NT2/D1 (cell line): ENCODE measurements at regions not wholly inside any gene's neighbourhood (a gene's known extent, or its start where the extent isn't known, plus 50 kb on each side); places are given as distances from the start of the nearest gene placed in this dataset.

Experiments
- DNase-seq: peaks from one replicate; pipeline ENCODE4 v3.0.0-alpha.2; 2011; ENCODE audit warnings: low read depth, low spot score
- H3K27me3 ChIP-seq: 2 replicates; pipeline ENCODE4 v1.6.0; 2011; ENCODE audit warnings: mild to moderate bottlenecking; ENCODE audit not compliant: insufficient read length, insufficient read depth
- H3K36me3 ChIP-seq: 2 replicates; pipeline ENCODE4 v1.6.1; 2011; ENCODE audit warnings: mild to moderate bottlenecking, low read length, mixed read lengths; ENCODE audit not compliant: insufficient read depth, insufficient read length
- H3K4me1 ChIP-seq: 2 replicates; pipeline ENCODE4 v1.5.1; 2011; ENCODE audit not compliant: insufficient read depth, insufficient read length
- H3K4me3 ChIP-seq: 2 replicates; pipeline ENCODE4 v1.5.1; 2011; ENCODE audit warnings: low read depth; ENCODE audit not compliant: insufficient read length
- H3K9ac ChIP-seq: 2 replicates; pipeline ENCODE4 v1.6.0; 2011; ENCODE audit warnings: low read depth; ENCODE audit not compliant: insufficient read length
- H3K9me3 ChIP-seq: 2 replicates; pipeline ENCODE4 v1.5.1; 2011; ENCODE audit warnings: mild to moderate bottlenecking, low read length; ENCODE audit not compliant: insufficient read depth
- SUZ12 ChIP-seq: IDR thresholded peaks from 2 replicates; pipeline ENCODE4 v1.6.1; 2011; ENCODE audit not compliant: insufficient read length, insufficient read depth; ENCODE audit errors: extremely low read depth
- YY1 ChIP-seq: IDR thresholded peaks from 2 replicates; pipeline ENCODE4 v1.6.1; 2011; ENCODE audit not compliant: insufficient read length, insufficient read depth
- ZNF274 ChIP-seq: IDR thresholded peaks from 2 replicates; pipeline ENCODE4 v1.6.1; 2011; ENCODE audit warnings: mild to moderate bottlenecking, low read depth, low read length

DNA sequence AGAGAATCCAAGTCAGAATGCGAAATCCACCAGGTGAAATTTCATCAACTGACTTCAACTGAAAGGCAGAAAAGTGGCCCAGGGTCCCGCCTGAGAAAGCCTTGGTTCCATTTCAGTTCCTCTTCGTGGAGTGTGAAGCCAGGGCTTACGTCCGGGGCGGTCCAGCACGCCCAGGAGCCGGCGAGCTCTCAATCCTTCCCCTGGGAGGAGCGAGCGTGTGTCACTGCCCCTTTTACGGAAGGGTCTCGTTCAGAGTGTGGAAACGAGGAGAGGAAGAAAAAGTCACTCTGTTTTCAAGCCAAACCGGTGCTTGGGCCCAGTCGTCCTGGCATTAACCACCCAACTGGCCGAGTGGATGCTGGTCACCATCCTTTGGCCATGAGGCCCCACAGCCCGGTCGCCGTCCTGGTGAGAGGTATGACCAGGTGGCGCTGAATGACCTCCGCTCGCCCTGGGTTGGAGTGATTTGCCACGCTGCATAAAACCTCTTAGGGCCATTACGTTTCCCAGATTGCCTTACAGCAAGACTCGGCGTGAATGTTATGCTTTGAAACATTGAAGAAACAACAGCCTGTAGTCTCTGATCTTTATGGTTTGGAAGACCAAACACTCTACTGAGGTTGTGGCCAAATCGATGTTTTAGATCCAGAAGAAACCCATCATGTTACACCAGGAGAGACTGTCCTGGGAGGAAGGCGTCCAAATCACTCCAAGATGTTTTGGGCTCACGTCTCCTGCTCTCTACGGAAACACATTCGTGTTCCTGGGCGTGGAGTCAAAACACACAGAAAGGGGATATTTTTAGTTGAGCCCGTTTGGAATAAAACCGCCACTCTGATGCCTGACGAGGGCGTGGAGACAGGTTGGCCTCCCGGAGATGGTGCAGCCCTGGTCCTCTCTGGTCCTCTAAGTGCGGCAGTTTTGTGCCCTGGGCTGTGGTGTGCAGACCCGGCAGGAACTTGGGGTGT is 93.6 kb upstream of the ACTRT2 start:
- Histone ChIP-seq H3K9me3 (no peaks in the 10 kb centered on the region), H3K4me1 (peaks cover 2% of the 10 kb centered on the region), H3K27me3 (no peaks in the 10 kb centered on the region), H3K36me3 (no peaks in the 10 kb centered on the region), H3K9ac (no peak overlapping the region), H3K4me3 (no peak overlapping the region)
- no peak for DNase-seq
- TF ChIP-seq SUZ12 (no peak), ZNF274 (no peak)

DNA sequence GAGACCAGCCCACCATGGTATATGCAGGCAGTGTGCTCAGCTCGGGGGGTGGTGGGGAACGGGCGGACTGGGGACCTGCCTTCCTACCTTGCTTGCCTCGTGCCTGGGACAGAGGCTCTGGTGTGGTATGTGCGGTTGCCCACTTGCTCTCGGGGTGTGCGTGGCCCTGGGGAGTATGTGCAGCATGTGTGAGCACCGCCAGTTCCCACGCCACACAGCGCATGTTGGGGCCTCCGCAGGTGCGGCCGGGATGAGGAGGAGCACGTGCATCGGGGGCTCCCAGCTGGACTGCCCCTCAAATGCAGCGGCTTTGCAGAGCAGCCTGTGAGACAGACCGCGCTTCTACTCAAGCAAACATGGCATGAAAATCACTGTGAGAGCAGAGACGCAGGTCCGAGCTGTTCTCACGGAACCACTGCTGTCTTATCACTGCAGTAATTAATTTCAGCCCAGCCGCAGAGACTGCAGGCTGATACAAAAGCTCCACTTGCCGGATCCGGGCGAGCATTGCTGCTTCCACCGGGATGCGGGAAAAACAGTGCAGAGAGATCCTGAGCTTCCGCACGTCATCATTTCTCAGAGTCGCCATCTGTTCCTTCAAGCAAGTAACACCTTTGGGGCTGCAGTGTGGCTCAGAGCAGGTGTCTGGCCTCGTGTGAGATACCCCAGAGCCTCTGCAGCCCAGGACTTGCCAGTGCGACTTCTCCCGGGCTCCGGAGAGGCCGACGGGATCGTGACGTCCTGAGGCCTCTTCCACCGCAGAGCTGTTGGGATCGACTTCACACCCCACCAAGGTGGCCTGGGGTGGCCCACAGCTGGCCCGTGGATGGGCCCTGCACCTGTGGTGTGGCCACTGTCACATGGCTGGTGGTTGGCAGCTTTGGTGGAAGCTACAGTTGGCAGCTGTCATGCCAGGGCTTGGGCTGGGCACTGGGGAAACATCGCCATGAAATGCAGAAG is 92.6 kb upstream of the ACTRT2 start:
- H3K9ac ChIP-seq, result no peak overlapping the region
- no peak for DNase-seq
- TF ChIP-seq SUZ12 (no peak), YY1 (no peak), ZNF274 (no peak)
- no peaks in the 10 kb centered on the region for H3K9me3 ChIP-seq
- peaks cover 2% of the 10 kb centered on the region for H3K4me1 ChIP-seq
- no peaks in the 10 kb centered on the region for H3K36me3 ChIP-seq
- H3K4me3 ChIP-seq, result no peak overlapping the region
- H3K27me3 ChIP-seq, result no peaks in the 10 kb centered on the region

DNA sequence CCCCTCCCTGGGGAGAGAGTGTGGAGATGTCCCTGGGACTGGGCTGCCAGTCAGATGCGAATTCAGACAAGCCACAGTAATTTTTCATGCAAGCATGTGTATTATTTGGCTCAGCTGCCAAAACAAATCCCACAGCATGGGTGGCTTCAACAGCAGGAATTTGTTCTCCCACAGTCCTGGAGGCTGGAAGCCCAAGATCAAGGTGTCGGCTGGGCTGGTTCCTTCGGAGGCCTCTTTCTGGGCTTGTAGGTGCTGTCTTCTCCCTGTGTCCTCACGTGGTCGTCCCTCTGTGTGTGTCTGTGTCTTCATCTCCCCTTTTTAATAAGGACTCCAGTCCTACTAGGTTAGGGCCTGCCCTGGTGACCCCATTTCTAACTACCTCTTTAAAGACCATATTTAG is 91.9 kb upstream of the ACTRT2 start:
- H3K27me3 ChIP-seq, result no peaks in the 10 kb centered on the region

DNA sequence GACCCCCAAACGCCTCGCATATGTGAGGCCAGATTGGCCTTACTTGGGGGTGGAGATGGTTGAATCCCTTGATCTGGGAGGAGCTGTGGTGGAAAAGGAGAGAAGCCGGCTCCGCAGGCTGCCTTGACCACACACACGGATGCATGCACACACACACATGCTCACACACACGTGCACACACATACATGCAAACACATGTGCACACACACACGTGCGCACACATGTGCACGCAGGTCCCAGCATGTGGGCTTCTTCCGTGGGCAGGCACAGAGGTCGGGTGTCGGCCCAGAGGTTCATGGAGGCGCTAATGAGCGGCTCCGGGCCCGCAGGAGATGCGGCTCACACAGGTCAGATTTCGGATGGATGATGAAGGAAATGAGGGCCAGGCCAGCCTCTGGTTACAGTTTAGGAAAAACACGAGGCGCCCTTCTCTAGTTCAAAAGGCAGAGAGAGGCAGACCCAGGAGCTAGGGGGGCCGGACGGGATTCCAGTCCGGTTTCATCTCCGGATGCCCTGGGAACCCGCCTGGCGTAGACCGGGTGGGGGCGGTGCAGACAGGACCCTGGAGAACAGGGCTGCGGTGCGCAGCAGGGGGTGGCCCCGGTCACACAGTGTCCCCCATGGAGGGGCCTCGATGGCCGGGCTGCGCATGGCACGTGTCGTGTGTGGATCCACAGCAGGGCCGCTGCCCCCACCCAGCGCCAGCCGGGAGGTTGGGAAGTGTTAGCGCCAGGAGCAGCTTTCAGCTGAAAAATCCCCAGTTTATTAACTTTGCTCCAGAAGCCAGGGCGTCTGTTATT is 91.1 kb upstream of the ACTRT2 start:
- Histone ChIP-seq H3K27me3 (no peaks in the 10 kb centered on the region), H3K4me3 (no peak overlapping the region), H3K4me1 (peaks cover 5% of the 10 kb centered on the region), H3K9me3 (no peaks in the 10 kb centered on the region), H3K9ac (no peak overlapping the region), H3K36me3 (no peaks in the 10 kb centered on the region)
- DNase-seq, result no peak
- TF ChIP-seq YY1, result no peak
- TF ChIP-seq SUZ12, result no peak
- no peak for TF ChIP-seq ZNF274

More for the DNA sequence above, 91.9 kb upstream of the ACTRT2 start:
- no peaks in the 10 kb centered on the region for H3K9me3 ChIP-seq
- TF ChIP-seq YY1 (no peak), ZNF274 (no peak), SUZ12 (no peak)
- no peaks in the 10 kb centered on the region for H3K36me3 ChIP-seq
- H3K9ac ChIP-seq, result no peak overlapping the region
- no peak overlapping the region for H3K4me3 ChIP-seq
- H3K4me1 ChIP-seq, result peaks cover 2% of the 10 kb centered on the region
- no peak for DNase-seq

DNA sequence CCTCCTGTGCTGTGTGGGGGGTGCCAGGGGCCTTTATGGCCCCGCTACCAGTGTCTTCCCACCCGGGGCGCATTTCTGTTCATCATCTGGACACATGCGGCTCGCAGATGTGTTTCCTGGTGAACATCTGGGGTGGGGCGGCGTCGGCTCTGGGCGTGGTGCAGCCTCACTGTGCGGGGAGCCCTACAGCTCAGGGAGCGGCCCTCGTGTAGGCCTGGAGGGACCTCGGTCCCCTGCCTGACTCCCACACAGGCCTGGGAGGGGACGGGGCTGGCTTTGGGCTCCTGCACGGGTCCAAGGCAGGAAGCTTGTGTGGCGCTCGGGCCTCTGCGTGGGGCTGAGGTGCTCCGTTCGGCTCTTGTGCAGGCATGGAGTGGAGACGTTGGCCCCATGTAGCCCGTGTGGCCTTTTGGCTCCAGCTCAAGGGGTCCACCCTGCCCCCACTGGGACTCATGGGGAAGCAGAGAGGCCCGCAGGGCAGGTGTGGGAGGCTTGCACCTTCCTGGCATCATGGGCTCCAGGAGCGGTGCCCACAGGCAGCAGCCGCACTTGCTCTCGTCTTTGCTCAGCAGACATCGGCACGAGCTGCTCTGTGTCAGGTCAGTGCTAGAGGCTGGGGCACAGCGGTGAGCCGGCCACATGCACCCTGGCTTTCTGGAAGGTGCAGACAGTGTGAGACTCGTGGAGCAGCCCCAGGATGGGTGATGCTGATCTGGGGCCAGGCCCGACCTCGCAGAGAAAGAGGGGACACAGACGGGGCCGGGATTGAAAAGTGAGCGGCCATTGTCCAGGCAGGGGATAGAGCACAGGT is 90.1 kb upstream of the ACTRT2 start:
- Histone ChIP-seq H3K27me3 (no peaks in the 10 kb centered on the region), H3K9me3 (no peaks in the 10 kb centered on the region), H3K9ac (no peak overlapping the region), H3K36me3 (no peaks in the 10 kb centered on the region), H3K4me1 (peaks cover 5% of the 10 kb centered on the region), H3K4me3 (no peak overlapping the region)
- no peak for DNase-seq
- TF ChIP-seq SUZ12, result no peak
- no peak for TF ChIP-seq ZNF274
- TF ChIP-seq YY1, result no peak

DNA sequence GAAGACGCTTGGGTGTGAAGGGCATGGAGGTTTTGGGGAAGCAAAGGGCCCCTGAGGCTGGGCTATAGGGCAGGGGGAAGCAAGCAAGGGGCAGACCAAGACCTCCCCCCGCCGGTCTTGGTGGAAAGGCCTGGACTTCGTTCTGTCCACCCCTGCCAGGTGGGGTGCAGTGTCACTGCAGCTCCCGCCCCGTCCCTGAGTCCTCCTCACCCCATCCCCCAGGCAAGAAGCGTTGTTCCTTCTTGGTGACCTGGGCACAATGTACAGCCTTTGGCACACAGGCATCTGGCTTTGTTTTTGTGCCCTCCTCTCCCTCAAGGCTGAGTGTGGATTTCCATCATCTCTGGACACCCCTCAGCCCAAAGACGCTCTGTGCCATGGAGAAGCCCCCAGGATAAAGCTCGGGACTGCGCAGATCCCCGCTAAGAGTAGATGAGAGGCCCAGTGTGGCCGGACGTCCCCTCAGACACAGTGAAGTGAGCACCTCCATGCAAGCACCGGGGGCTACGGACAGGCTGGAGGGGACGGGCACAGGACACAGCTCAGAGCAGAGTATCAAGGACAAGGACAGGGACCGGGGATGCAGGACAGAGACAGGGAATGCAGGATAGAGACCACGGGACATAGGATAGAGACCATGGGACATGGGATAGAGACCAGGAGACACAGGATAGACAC is 89.4 kb upstream of the ACTRT2 start:
- H3K27me3 ChIP-seq, result no peaks in the 10 kb centered on the region
- no peak for DNase-seq
- H3K36me3 ChIP-seq, result no peaks in the 10 kb centered on the region
- H3K4me1 ChIP-seq, result peaks cover 5% of the 10 kb centered on the region
- TF ChIP-seq ZNF274, result no peak
- no peak for TF ChIP-seq SUZ12
- TF ChIP-seq YY1, result no peak
- no peaks in the 10 kb centered on the region for H3K9me3 ChIP-seq
- no peak overlapping the region for H3K9ac ChIP-seq
- no peak overlapping the region for H3K4me3 ChIP-seq
